HG02759 (cell line): ENCODE measurements at regions not wholly inside any gene's neighbourhood (a gene's known extent, or its start where the extent isn't known, plus 50 kb on each side); places are given as distances from the start of the nearest gene placed in this dataset.
"Not testable (repeated sequence)": the region's sequence is repeated elsewhere in the genome, so short reads cannot be mapped to it uniquely, and the experiment has no call there.

ENCODE experiments used
- ATAC-seq: cut with Tn5 transposase; IDR thresholded peaks from one replicate; pipeline ENCODE4 v1.9.1; 2021; ENCODE audit warnings: mild to moderate bottlenecking, moderate library complexity; ENCODE audit not compliant: unreplicated experiment

DNA sequence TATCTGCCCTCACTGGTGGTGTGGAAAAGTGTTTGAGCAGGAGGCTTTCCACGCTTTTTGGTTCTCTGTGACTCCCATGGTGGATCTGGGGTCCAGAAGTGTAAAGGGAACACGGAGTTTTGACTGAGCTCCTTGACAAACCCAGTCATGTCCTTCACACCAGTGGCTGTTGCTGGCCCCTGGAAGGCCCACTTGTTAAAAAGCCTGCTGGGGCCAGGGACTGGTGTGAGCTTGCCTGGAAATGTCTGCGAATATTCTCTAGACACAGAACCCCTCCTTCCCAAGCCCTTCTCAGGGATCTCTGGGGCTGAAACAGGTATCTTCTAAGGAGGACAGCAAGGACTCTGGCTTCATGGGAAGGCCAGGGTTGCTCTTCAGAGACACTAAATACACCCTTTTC is 343.0 kb downstream of the TCERG1L start:
- no peak for ATAC-seq

GRCh38 chr10:130968964-130969363 is 342.6 kb downstream of the TCERG1L start:
- no peak for ATAC-seq

DNA sequence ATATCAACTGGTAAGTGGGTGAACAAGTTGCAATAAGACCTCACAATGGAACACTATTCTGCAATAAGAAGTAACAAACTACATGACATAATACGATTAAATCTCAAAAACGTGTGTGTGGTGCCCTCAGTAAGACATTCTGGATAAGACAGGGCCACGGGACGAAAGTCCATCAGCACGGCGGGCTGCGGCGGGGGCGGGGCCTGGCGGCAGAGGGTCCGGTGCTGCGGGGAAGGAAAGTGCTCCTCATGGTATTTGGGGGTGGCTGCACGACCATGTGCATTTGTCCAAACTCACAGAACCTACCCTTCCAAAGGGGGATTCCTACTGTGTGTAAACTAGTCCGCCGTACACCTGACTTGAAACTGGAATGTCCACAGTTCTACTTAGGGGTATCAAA is 341.8 kb downstream of the TCERG1L start:
- ATAC-seq = no peak

- no peak for ATAC-seq
Measured at GRCh38 chr10:130970341-130971122, 341.0 kb downstream of the TCERG1L start.

DNA sequence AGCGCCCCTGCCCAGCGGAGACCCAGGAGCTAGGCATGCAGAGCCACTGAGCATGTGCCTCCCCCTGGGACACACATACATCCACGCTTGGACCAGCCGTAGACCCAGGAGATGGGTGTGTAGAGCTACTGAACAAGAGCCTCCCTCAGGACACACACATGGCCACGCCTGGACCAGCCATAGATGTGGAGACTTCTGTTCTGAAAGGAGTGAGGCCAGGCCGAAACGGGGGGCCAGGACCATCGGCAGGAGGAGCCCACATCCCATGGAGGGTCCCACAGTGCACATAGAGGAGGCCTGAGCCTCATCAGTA is 340.4 kb downstream of the TCERG1L start:
- ATAC-seq = no peak

DNA sequence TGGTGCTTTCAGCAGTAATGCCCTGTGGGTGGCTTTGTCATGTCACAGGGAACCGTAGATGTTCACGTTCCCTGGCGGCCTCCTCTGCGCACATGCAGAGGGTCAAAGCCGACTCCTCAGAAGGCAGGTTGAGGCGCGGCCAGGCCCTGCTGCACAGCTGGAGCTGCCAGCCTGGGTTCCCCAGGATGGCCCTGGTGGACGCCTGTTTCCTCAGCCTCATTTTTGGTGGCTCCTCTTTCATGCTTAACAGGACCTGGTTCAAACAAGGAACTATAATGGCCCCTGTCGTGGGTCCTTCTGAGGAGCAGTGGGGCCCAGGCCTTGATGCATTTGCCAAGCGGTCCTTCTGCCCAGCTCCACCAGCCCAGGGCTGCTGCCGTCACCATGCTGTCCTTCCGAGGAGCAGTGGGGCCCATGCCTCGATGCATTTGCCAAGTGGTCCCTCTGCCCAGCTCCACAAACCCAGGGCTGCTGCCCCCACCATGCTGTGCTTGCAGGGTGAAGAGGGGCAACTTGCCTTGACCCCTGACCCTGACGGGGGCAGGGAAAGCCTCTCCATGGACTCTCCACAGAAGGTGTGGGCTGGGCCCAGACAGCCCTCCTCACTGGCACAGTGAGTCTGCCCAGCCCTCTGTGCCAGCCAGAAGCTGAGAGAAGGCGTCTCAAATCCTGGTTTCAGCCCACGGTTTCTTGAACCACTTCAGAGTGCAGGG is 338.2 kb downstream of the TCERG1L start:
- no peak for ATAC-seq

DNA sequence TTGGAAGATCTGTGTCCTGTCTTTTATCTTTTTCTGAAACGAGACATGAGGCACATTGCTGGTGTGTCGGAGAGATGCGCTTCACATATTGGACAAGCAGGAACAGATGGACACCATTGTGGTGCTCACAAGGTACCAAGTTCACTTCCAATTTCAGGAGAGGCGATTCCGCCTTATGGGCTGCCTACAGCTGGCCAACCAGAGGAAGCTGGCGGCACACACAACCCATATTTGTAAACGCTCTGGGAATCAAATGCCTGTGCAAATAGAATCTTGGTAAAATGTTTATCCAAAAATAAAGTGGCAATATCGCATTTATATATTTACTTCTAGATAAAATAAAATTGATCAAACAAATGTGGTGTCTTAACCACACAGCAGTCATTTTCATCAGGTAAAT is 337.4 kb downstream of the TCERG1L start:
- ATAC-seq = no peak

- ATAC-seq = not testable (repeated sequence)
Measured at GRCh38 chr10:130975351-130975750, 336.2 kb downstream of the TCERG1L start.

- ATAC-seq = no peak
Measured at GRCh38 chr10:130982802-130983201, 328.7 kb downstream of the TCERG1L start.

GRCh38 chr10:130983749-130984148 is 327.8 kb downstream of the TCERG1L start:
- ATAC-seq = no peak

GRCh38 chr10:130984686-130985085 is 326.8 kb downstream of the TCERG1L start:
- ATAC-seq = no peak

DNA sequence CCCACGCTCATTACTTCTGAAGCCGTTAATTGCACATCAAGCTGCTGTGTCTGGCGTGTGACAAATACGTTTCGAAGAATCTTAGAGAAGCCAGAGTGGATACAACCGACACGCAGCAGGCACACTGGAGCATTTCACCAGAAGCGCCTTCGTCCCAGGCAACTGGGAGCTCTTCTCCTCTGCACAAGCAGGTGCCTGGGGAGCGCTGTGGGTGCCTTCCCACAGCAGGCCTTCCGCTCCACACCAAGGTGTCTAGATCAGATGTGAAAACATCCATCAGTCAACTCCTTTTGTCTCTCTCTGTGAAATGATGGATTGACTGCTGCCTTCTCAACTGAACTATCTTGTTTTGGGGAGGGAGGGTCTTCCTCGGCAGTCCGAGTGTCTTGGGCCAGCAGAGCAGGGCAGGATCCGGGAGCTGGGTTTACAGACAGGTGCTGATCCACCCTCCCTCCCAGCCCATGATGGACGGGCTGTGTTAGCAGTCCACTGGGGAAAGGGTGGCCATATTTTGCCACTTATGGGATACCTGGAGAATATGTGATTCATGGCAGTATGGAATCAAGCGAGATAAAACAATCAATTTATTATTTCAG is 326.3 kb downstream of the TCERG1L start:
- no peak for ATAC-seq

DNA sequence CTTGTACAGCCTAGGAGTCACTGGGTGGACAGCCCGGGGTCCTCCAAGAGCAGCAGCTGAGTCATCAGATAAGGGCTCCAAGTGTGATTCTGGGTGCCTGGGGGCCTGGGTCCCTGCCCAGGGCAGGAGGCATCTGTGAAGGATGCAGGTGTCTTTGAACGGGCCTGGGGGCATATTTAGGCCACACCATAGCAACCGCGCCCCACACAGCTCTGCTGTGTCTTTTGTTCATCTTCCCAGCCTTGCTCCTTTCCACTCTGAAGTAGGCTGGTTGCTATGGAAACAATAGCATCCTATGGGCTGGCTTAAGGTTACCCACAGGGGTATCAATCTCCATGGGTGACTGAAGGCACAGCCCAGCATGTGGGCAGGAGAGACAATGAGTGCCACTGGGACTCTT is 324.7 kb downstream of the TCERG1L start:
- ATAC-seq = no peak

DNA sequence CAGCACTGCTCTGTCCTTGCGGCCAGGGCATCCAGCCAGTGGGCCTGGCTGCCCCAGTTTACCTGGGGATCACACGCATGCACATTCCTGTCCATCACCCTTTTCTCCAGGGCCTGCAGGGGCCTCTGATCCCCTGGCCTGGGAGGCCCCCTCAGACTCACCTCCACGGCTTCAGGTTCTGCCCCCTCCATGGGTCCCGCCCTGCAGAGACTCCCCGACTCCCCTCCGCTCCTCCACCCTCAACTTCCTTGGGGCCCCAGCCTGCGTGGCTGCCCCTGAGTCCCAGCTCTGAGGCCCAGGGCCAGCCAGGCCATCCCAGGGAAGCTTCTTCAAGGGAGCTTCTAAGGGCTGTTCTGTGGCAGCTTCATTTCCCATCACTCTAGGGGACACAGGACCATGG is 324.1 kb downstream of the TCERG1L start:
- ATAC-seq = no peak

DNA sequence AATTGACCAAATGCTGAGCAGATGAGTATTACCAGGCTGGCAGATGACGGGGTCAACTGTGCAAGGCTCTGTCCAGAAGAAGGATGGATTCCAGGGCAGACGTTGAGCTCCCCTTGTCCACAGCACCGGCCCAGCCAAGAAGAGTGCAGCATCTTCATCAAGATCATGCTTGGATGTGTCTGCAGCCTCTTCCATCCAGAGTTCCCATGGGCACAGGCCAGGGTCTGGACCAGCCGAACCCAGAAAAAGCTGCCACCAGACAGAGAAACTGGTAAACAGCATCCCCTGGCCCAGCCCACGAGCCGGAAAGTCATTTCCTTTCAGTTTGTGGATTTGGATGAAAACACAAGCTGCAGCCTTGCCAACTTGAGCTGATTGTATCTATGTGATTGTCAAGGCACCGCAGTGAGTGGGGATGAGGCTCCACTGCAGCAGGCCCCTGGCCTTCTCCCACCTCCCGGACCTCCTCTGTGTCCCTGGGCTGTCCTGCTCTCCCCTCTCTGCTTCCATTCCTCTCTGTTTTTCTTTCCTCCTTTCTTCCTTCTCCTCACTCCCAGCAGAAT is 321.8 kb downstream of the TCERG1L start:
- no peak for ATAC-seq

DNA sequence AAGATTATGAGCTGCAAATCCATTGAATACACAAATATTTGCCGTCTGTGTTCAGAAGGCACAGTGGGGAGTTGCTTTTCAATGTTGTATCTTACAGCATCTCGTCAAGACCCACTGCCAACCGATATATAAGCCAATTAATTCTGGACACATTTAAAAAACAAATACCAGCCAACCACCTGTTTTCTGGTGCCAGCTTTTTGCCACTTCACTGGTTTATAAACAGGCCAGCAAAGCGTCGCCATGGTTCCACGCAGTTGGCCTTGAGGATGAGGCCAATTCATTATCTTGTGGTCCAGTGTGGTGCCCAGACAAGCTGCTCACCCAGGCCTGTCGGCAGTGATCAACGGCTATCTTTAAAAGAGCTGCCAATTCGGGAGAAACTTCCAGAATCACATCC is 321.0 kb downstream of the TCERG1L start:
- no peak for ATAC-seq

- no peak for ATAC-seq
Measured at GRCh38 chr10:130992802-130993523, 318.6 kb downstream of the TCERG1L start.

GRCh38 chr10:130993612-130994011 is 317.9 kb downstream of the TCERG1L start:
- no peak for ATAC-seq

DNA sequence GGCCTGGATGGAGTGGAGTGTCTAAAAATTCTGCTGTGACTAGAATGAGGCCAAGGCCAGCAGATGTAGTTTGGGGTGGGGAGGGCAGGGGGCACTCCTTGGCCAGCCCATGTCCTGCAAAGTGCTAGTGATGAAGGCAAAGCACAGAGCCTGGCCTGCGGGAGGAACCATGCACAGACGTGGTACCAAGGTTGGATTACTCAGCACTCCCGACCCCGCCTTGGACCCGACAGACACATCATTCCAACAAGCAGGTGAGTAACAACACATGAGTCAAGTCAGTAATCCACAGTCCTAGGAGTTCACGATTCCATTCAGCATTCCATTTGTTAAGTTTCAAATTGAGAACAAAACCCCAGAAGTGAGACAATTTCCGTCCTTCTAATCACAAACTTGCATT is 317.3 kb downstream of the TCERG1L start:
- ATAC-seq = no peak

DNA sequence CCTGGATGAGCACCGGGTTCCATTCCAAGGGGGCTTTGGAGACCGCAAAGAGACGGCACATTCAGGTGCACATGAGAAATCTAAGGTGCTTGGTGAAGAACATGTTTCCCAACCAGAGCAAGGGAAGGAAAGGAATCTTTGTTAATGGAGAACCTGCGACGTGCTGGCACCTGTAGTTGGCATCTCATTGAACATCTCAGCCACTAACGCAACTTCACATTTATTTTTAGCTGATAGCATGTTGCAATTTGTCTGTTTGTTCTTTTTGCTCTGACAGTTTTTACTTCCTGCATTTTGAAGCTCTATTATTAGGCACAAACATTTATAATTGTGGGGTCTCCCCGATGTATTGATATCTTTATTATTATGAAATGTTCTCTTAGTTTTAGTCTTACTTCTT is 316.7 kb downstream of the TCERG1L start:
- ATAC-seq = no peak
